Aorta (tissue), 5 donors: ENCODE measurements at regions not wholly inside any gene's neighbourhood (a gene's known extent, or its start where the extent isn't known, plus 50 kb on each side); places are given as distances from the start of the nearest gene placed in this dataset.

ENCODE experiments used
- ATAC-seq: fragments of 200-7000 bp; cut with Tn5 transposase; one replicate; pipeline ENCODE4 v1.9.1; 2022; ENCODE audit warnings: moderate library complexity; ENCODE audit not compliant: low FRiP score
- DNase-seq, 2 donors: peaks; one replicate each; pipeline ENCODE4 v3.0.0-alpha.2; 2020
- H3K27ac ChIP-seq, 2 donors: one replicate each; pipeline ENCODE4 v1.5.1; 2013; ENCODE audit warnings: low read length in 2 of 2, mild to moderate bottlenecking in 2 of 2, moderate library complexity in 2 of 2, control low read depth in 1 of 2, inconsistent platforms in 1 of 2, low read depth in 1 of 2
- H3K27me3 ChIP-seq, 2 donors: one replicate each; pipeline ENCODE4 v1.6.1; 2013; ENCODE audit warnings: control low read depth in 1 of 2, low read length in 1 of 2, mild to moderate bottlenecking in 1 of 2, moderate library complexity in 1 of 2; ENCODE audit not compliant: insufficient read depth in 2 of 2, control insufficient read depth in 1 of 2
- H3K36me3 ChIP-seq, 2 donors: one replicate each; pipeline ENCODE4 v1.6.1; 2013; ENCODE audit warnings: control low read depth in 1 of 2, low read length in 1 of 2, mild to moderate bottlenecking in 1 of 2; ENCODE audit not compliant: insufficient read depth in 2 of 2, control insufficient read depth in 1 of 2
- H3K4me1 ChIP-seq, 2 donors: one replicate each; pipeline ENCODE4 v1.6.1; 2013; ENCODE audit warnings: low read length in 2 of 2, control low read depth in 1 of 2, mild to moderate bottlenecking in 1 of 2, moderate library complexity in 1 of 2; ENCODE audit not compliant: insufficient read depth in 2 of 2, control insufficient read depth in 1 of 2
- H3K4me3 ChIP-seq, 2 donors: one replicate each; pipeline ENCODE4 v1.5.1; 2013; ENCODE audit warnings: low read length in 2 of 2, control low read depth in 1 of 2, mild to moderate bottlenecking in 1 of 2
- H3K9me3 ChIP-seq: one replicate; pipeline ENCODE4 v1.6.1; 2013; ENCODE audit warnings: mild to moderate bottlenecking, low read length; ENCODE audit not compliant: control insufficient read depth
- WGBS, 2 donors: extraction: QIAGEN DNeasy Blood & Tissue Kit; methylation state at CpG; one replicate each; pipeline ENCODE4 v1.1.7; 2013; 5-methylcytosine and 5-hydroxymethylcytosine counted together
- intact Hi-C, 2 donors: fragments of 100-400 bp; cut with DNase I; formaldehyde crosslinking; loops; one replicate each; pipeline versions ENCODE4 v1.14.2 to v1.15.0; 2022
- donor health status: healthy with polysubstance abuse.
- donor health status: Bipolar disorder and iron deficiency.
- donor health status: DM: no; HTN: no; CAD: no.
- donor health status: DM: no; HTN: no; CAD: no.
- donor health status: DM: yes; HTN: yes; CAD: no.

DNA sequence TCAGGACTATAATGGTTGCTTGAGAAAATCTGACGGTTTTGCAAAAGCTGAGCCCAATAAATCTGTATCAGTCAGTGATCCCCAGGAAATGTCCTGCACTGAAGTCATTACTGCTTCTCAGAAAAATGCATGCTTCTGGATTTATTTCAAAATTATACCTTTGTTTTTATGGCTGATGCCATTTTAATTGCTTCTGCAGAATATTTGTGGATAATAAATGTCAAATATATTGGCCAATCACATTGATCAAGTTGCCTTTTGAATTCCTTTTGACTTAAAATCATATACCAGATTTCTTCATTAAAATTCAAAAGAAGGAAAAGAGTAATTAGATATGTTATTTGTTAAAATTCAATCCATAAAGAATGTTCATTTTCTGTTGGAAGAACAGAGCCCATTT lies 842.9 kb upstream of the ADGRL4 start:
- Histone ChIP-seq H3K4me3 (no peak overlapping the region), H3K27ac (no peak overlapping the region), H3K9me3 (no peaks in the 10 kb centered on the region), H3K4me1 (no peaks in the 10 kb centered on the region), H3K27me3 (no peaks in the 10 kb centered on the region), H3K36me3 (no peaks in the 10 kb centered on the region)
- ATAC-seq, result no peak
- intact Hi-C loops, result no loop called here
- 97 to 100% methylated on average over 1 of the region's 1 CpG for WGBS, 2 donors
- no peak for DNase-seq

DNA sequence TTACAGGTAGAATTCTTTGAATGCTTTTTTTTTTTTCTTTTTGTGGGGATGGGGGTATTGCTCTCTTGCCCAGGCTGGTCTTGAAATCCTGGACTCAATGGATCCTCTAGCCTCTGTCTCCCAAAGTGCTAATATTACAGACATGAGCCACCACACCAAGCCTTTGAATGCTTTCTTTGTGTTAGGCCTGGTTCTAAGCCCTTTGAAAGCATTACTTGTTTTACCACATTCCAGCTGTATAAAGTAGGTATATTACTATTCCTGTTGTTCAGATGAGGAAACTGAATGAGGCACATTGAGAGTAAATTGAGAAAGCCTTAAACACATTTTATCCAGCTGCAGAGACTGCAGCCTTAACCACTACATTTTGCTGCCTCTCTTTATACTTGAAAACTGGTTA lies 841.8 kb upstream of the ADGRL4 start:
- H3K36me3 ChIP-seq, result no peaks in the 10 kb centered on the region
- ATAC-seq, result no peak

DNA sequence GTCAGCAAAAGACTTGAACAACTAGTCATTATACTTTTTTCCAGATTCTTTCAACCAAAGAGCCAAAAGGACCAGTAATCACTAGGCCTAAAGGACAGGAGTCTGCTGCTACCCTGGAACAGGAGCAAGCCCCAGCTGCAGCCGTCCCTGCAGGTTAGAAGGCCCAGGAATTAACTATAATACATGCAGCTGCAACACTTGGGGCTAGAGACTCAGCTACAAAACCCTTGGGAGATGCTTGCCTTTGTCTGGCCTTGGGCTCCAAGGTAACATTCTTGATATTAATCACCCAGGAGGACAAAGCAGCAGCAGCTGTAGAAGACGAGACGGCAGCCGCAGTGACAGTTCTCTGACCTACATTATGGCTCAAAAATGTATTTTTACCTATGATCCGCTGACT lies 841.2 kb upstream of the ADGRL4 start:
- DNase-seq (no peak), ATAC-seq (no peak)
- WGBS, 2 donors, result 82 to 89% methylated on average over 5 of the region's 5 CpGs
- intact Hi-C loops, result no loop called here
- no peaks in the 10 kb centered on the region for H3K36me3 ChIP-seq
- no peaks in the 10 kb centered on the region for H3K27me3 ChIP-seq
- H3K4me3 ChIP-seq, result no peak overlapping the region
- no peak overlapping the region for H3K27ac ChIP-seq
- H3K9me3 ChIP-seq, result no peaks in the 10 kb centered on the region
- no peaks in the 10 kb centered on the region for H3K4me1 ChIP-seq

More for the DNA sequence above, 841.8 kb upstream of the ADGRL4 start:
- Histone ChIP-seq H3K9me3 (no peaks in the 10 kb centered on the region), H3K4me1 (no peaks in the 10 kb centered on the region), H3K27ac (no peak overlapping the region), H3K27me3 (no peaks in the 10 kb centered on the region), H3K4me3 (no peak overlapping the region)
- no peak for DNase-seq
- intact Hi-C loops, result no loop called here

DNA sequence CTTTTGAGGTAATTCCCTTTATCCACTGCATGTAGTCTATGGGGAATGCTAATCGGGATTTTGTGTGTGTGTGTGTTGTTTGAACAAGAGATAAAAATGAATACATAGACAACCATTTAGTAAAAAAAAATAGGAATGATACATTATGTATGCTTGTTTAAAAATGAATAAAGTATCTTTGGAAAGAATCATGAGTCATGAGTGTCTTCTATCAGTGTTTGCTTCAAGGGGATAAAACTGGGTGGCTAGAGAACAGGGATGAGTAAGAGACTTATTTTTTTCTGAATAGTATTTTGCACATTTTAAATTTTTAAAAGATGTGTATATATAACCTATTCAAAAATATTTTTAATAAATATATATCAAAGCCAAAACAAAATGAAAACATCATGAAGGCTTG lies 839.4 kb upstream of the ADGRL4 start:
- Histone ChIP-seq H3K4me3 (no peak overlapping the region), H3K27me3 (no peaks in the 10 kb centered on the region), H3K9me3 (no peaks in the 10 kb centered on the region), H3K27ac (no peak overlapping the region), H3K36me3 (no peaks in the 10 kb centered on the region), H3K4me1 (no peaks in the 10 kb centered on the region)
- ATAC-seq (no peak), DNase-seq (no peak)
- WGBS, 2 donors, result 70 to 74% methylated on average over 1 of the region's 1 CpG
- intact Hi-C loops, result no loop called here

DNA sequence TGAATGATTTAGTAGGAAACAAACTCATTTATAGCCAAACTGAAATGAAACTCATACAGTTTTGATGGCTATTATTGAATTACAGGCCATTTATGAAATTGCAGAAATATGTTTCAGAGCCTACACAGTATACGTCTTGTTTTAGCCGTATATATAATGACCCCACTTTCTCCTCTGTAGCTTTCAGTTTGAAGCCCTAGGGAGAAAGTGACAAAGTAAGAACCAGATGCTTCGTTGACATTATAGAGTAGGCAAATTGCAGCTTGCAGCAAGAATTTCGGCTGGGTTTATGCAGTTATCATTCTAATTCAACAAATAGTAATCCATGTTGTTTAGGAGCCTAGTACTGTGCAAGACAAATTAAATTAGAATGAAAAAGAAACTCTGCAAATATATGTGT lies 836.3 kb upstream of the ADGRL4 start:
- Histone ChIP-seq H3K36me3 (no peaks in the 10 kb centered on the region), H3K9me3 (no peaks in the 10 kb centered on the region), H3K4me3 (no peak overlapping the region), H3K4me1 (no peaks in the 10 kb centered on the region), H3K27ac (no peak overlapping the region), H3K27me3 (no peaks in the 10 kb centered on the region)
- WGBS, 2 donors, result 84 to 85% methylated on average over 4 of the region's 4 CpGs
- ATAC-seq (no peak), DNase-seq (no peak)
- intact Hi-C loops, result no loop called here

DNA sequence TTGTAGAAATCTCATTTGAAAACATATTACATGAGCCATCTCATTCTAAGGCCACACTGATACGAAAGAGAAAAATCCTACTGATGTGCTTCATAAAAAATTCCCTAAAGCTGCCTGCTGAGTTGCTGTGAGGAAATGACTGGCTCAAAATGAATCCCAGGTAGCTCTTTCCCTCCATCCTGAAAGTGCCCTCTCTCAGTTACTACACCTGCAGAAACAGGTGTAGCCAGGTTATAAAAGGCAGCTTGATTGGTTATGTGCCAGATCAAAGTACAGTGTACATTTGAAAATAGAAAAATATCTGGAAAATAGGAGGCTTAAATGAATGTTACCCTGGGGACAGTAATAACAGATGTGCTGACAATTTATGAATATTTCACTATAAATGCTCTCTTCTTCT lies 833.4 kb upstream of the ADGRL4 start:
- Histone ChIP-seq H3K4me1 (no peaks in the 10 kb centered on the region), H3K27ac (no peak overlapping the region), H3K4me3 (no peak overlapping the region), H3K36me3 (no peaks in the 10 kb centered on the region), H3K9me3 (no peaks in the 10 kb centered on the region), H3K27me3 (no peaks in the 10 kb centered on the region)
- DNase-seq (no peak), ATAC-seq (no peak)
- WGBS, 2 donors, result 93 to 97% methylated on average over 1 of the region's 1 CpG
- intact Hi-C loops, result no loop called here

DNA sequence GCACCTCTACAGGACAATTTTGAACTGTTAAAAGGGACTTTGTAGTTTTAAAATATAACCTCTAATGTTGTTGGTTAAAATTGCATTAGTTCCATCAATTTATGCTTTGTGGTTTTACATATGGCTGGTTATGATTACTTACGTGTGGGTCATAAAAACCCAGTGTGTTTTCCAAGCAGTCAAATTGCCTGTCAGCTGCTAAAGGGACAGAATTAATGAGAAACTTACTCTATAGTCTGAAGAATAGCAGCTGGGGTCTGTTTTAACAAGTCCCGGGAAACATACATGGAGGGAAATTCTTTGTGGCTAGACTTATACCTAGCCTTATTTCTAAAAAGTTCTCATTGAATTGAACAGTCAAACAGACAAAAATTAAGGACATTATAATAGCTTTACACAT lies 820.9 kb upstream of the ADGRL4 start:
- Histone ChIP-seq H3K27ac (no peak overlapping the region), H3K9me3 (no peaks in the 10 kb centered on the region), H3K4me3 (no peak overlapping the region), H3K27me3 (no peaks in the 10 kb centered on the region), H3K36me3 (no peaks in the 10 kb centered on the region), H3K4me1 (no peaks in the 10 kb centered on the region)
- no peak for ATAC-seq
- DNase-seq, result no peak
- intact Hi-C loops, result no loop called here
- 78 to 79% methylated on average over 2 of the region's 2 CpGs for WGBS, 2 donors

DNA sequence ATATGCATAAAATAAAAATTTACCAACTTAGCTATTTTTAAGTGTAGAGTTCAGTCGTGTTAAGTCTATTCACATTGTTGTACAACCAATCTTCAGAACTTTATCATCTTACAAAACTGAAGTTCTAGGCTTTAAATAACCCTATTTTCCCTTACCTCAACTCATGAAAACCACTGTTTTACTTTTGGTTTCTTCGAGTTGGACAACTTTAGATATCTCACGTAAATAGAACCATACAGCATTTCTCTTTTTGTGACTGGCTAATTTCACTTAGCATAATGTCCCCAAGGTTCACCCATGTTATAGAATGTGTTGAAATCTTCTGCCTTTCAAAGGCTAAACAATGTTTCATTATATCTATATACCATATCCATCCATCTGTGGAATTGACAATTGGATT lies 819.0 kb upstream of the ADGRL4 start:
- no peak for ATAC-seq
- H3K4me3 ChIP-seq, result no peak overlapping the region
- WGBS, 2 donors, result 72% methylated on average over 3 of the region's 3 CpGs
- no peak for DNase-seq
- H3K36me3 ChIP-seq, result no peaks in the 10 kb centered on the region
- H3K4me1 ChIP-seq, result no peaks in the 10 kb centered on the region
- intact Hi-C loops, result no loop called here
- H3K27ac ChIP-seq, result no peak overlapping the region
- no peaks in the 10 kb centered on the region for H3K27me3 ChIP-seq
- H3K9me3 ChIP-seq, result no peaks in the 10 kb centered on the region

DNA sequence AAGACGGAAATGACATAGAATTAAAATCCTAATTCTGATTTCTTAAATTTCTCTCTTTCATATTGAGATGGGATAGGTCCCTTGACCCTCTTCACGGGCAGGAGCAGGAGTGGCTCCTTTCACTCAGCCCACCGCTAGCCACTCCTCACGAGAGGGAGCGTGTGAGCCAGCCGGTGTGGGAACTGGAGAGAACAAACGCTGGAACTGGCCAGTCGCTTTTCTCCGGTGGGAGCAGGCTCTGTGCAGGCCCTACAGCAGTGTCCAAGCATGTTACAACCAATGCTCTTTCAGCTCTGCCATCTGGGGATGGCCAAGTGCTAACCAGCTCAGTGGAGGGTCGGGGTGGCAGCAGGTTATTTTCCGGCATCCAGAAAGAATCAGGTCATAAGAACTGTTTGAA lies 815.5 kb upstream of the ADGRL4 start:
- no peaks in the 10 kb centered on the region for H3K27me3 ChIP-seq
- no peak for DNase-seq
- no peak overlapping the region for H3K27ac ChIP-seq
- no peaks in the 10 kb centered on the region for H3K36me3 ChIP-seq
- no peak for ATAC-seq
- no peaks in the 10 kb centered on the region for H3K9me3 ChIP-seq
- intact Hi-C loops, result no loop called here
- 96 to 97% methylated on average over 11 of the region's 11 CpGs for whole genome bisulfite sequencing, 2 donors
- H3K4me3 ChIP-seq, result no peak overlapping the region
- no peaks in the 10 kb centered on the region for H3K4me1 ChIP-seq
